Bronchial epithelial cell (primary cell): ENCODE measurements at regions not wholly inside any gene's neighbourhood (a gene's known extent, or its start where the extent isn't known, plus 50 kb on each side); places are given as distances from the start of the nearest gene placed in this dataset.

Source experiments
- DNase-seq: peaks from one replicate; pipeline ENCODE4 v3.0.0-alpha.2; 2010; ENCODE audit warnings: low read depth
- FAIRE-seq: peaks from 2 replicates; lab custom pipeline; 2011; peaks lifted over from hg19 to GRCh38; lab: Jason Lieb, UNC
- H3K27me3 ChIP-seq: 2 replicates; pipeline ENCODE4 v1.5.1; 2011; ENCODE audit warnings: low read length; ENCODE audit not compliant: control insufficient read depth, insufficient read depth
- H3K36me3 ChIP-seq: 2 replicates; pipeline ENCODE4 v1.5.1; 2011; ENCODE audit warnings: low read length; ENCODE audit not compliant: control insufficient read depth, insufficient read depth
- H3K4me3 ChIP-seq: 2 replicates; pipeline ENCODE4 v1.5.1; 2011; ENCODE audit warnings: mild to moderate bottlenecking, low read depth, low read length, control low read depth
- TF ChIP-seq, protein P1 (sequence below): IDR thresholded peaks from 2 replicates; pipeline ENCODE4 v1.5.1; 2011; ENCODE audit warnings: mild to moderate bottlenecking, moderate library complexity, low read length, control low read depth, inconsistent platforms; ENCODE audit not compliant: insufficient read depth, severe bottlenecking

DNA sequence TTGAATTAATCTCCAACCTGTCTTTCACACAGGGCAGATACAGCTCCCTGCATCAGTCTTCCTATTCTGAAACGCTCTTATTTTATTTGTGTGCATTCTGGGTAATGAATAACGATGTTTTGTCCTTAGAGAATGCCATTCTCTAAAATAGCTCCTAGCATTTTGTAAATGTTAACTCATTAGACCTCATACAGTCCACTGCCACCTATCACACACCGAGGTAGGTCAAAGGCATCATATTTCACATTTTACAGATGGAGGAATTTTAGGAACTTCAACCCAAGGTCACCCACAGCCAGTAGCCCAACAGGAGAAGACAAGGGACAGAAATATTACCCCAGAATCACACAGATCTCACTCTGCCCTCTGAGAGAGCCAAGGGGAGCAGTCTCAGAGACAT lies 455.4 kb upstream of the GYPC start:
- TF ChIP-seq, protein P1, sequence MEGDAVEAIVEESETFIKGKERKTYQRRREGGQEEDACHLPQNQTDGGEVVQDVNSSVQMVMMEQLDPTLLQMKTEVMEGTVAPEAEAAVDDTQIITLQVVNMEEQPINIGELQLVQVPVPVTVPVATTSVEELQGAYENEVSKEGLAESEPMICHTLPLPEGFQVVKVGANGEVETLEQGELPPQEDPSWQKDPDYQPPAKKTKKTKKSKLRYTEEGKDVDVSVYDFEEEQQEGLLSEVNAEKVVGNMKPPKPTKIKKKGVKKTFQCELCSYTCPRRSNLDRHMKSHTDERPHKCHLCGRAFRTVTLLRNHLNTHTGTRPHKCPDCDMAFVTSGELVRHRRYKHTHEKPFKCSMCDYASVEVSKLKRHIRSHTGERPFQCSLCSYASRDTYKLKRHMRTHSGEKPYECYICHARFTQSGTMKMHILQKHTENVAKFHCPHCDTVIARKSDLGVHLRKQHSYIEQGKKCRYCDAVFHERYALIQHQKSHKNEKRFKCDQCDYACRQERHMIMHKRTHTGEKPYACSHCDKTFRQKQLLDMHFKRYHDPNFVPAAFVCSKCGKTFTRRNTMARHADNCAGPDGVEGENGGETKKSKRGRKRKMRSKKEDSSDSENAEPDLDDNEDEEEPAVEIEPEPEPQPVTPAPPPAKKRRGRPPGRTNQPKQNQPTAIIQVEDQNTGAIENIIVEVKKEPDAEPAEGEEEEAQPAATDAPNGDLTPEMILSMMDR = no peak
- H3K27me3 ChIP-seq = no peaks in the 10 kb centered on the region
- FAIRE-seq (no peak), DNase-seq (no peak)
- no peak overlapping the region for H3K4me3 ChIP-seq
- H3K36me3 ChIP-seq = no peaks in the 10 kb centered on the region

DNA sequence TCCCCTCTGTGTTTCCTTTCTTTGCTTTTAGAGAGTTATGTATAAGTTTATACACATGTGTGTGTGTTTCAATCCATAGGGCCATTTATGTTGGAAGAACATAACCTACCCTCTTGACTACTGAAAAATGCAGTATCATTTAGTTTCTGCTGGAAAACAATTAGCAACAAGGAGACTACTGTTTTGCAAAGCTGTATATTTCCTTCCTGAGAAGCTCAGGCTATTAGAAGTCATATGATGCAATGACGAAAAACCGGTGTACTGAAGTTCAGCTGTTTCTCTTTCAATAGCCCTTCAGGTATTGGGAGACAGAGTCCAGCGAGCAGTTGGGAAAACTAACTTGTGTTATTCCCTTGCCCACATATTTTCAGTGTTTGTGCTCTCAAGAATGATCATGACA lies 447.7 kb upstream of the GYPC start:
- TF ChIP-seq, protein P1 = no peak
- FAIRE-seq (no peak), DNase-seq (no peak)
- no peaks in the 10 kb centered on the region for H3K27me3 ChIP-seq
- H3K36me3 ChIP-seq = no peaks in the 10 kb centered on the region
- no peak overlapping the region for H3K4me3 ChIP-seq

DNA sequence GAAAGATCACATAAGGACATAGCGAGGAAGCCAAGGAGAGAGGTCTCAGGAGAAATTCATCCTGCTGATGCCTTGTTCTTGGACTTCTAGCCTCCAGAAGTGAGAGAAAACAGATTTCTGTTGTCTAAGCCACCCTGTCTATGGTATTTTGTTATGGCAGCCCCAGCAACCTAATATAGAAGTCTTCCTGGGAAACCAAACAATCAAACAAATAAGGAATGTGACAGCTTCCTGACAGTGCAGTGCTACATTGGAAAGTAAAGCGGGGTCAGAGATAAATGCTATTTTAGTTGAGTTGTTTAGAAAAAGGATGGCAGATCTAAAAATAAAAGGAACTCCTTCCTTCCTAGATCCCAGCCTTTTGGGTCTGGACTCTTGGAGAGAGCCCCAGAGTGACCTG lies 443.2 kb upstream of the GYPC start:
- H3K27me3 ChIP-seq = no peaks in the 10 kb centered on the region
- DNase-seq = no peak
- H3K36me3 ChIP-seq = no peaks in the 10 kb centered on the region
- H3K4me3 ChIP-seq = no peak overlapping the region
- no peak for FAIRE-seq
- TF ChIP-seq, protein P1 = no peak

DNA sequence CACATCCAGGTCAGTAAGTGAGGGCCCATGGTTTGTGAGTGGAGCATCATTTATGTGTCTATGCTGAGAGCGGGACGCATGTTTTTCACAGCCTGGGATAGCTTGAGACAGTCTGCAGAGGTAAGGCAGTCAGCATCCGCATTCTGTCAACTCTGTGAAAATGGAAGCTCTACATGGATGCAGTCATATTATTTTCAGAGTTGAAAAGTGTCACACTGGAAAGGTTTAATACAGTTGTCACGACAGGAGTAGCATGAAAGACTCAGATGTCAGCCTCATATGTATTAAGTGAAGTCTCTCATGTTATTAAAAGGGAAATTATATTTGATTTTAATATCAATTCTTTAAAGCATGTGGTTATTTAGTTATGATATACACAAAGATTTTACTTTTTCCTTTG lies 436.9 kb upstream of the GYPC start:
- TF ChIP-seq, protein P1 = no peak
- DNase-seq = no peak
- Histone ChIP-seq H3K4me3 (no peak overlapping the region), H3K27me3 (no peaks in the 10 kb centered on the region), H3K36me3 (no peaks in the 10 kb centered on the region)
- no peak for FAIRE-seq

DNA sequence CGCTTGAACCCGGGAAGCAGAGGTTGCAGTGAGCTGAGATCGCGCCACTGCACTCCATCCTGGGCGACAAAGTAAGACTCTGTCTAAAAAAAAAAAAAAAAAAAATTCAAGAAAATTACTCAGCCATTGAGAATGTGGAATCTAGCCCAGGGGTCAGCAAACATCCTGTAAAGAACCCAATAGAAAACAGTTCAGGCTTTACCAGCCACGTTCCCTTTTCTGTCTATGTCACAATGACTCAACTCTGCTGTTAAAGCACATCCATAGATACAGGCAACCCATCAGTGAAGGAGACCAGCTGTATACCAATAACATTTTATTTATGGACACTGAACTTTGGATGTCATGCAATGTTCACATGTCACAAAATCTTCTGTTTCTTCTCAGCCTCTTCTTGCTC lies 435.6 kb upstream of the GYPC start:
- Histone ChIP-seq H3K4me3 (no peak overlapping the region), H3K27me3 (no peaks in the 10 kb centered on the region), H3K36me3 (no peaks in the 10 kb centered on the region)
- FAIRE-seq (no peak), DNase-seq (no peak)
- TF ChIP-seq, protein P1 = no peak

DNA sequence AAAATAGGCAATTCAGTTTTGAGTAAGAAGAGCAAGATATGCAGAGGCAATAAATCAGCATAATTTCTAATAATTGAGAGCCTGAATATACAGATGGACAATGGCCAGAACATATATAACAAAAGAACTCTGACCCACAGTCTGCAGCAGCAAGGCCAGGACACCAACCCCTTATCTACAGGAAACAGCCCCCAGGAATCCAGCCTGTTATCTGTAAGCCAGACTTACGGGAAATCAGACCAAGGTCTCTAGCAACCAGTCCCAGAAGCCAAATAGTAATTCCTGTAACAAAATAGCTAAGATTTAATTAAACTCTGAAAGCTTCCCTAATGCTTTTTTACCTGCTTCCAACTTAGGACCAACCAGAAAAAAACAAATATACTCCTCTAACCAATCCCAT lies 434.5 kb upstream of the GYPC start:
- DNase-seq (no peak), FAIRE-seq (no peak)
- TF ChIP-seq, protein P1 = no peak
- Histone ChIP-seq H3K27me3 (no peaks in the 10 kb centered on the region), H3K4me3 (no peak overlapping the region), H3K36me3 (no peaks in the 10 kb centered on the region)
